GM12864 (cell line): ENCODE measurements at regions not wholly inside any gene's neighbourhood (a gene's known extent, or its start where the extent isn't known, plus 50 kb on each side); places are given as distances from the start of the nearest gene placed in this dataset.

Source experiments
- DNase-seq: peaks from one replicate; pipeline ENCODE4 v3.0.0-alpha.2; 2011; ENCODE audit warnings: low read depth
- H3K4me3 ChIP-seq: 2 replicates; pipeline ENCODE4 v1.5.1; 2011; ENCODE audit warnings: mild to moderate bottlenecking, low read depth, low read length, control low read depth
- CTCF ChIP-seq: IDR thresholded peaks from 2 replicates; pipeline ENCODE4 v1.5.1; 2011; ENCODE audit warnings: low read depth, mild to moderate bottlenecking, moderate library complexity, low read length, control low read depth, inconsistent platforms; ENCODE audit errors: missing control alignments

GRCh38 chr6:140855520-140855919 lies 1277.2 kb upstream of the GJE1 start:
- TF ChIP-seq CTCF: no peak
- DNase-seq: no peak
- no peak overlapping the region for H3K4me3 ChIP-seq

- no peak for TF ChIP-seq CTCF
- no peak overlapping the region for H3K4me3 ChIP-seq
Measured at GRCh38 chr6:140854318-140854717, 1278.4 kb upstream of the GJE1 start.

GRCh38 chr6:140850438-140850837 lies 1282.3 kb upstream of the GJE1 start:
- no peak overlapping the region for H3K4me3 ChIP-seq
- DNase-seq: no peak
- no peak for TF ChIP-seq CTCF

More at GRCh38 chr6:140854318-140854717, 1278.4 kb upstream of the GJE1 start:
- no peak for DNase-seq

- no peak overlapping the region for H3K4me3 ChIP-seq
- DNase-seq: no peak
- TF ChIP-seq CTCF: no peak
Measured at GRCh38 chr6:140849456-140849855, 1283.3 kb upstream of the GJE1 start.

- DNase-seq: no peak
- TF ChIP-seq CTCF: no peak
- H3K4me3 ChIP-seq: no peak overlapping the region
Measured at GRCh38 chr6:140847262-140847645, 1285.5 kb upstream of the GJE1 start.

GRCh38 chr6:140846503-140847261 lies 1286.0 kb upstream of the GJE1 start:
- no peak for TF ChIP-seq CTCF
- H3K4me3 ChIP-seq: no peak overlapping the region
- DNase-seq: no peak

- no peak for DNase-seq
- no peak overlapping the region for H3K4me3 ChIP-seq
- no peak for TF ChIP-seq CTCF
Measured at GRCh38 chr6:140845701-140846100, 1287.0 kb upstream of the GJE1 start.
